HG03342 (cell line): ENCODE measurements at regions not wholly inside any gene's neighbourhood (a gene's known extent, or its start where the extent isn't known, plus 50 kb on each side); places are given as distances from the start of the nearest gene placed in this dataset.

Source experiments
- ATAC-seq: cut with Tn5 transposase; IDR thresholded peaks from one replicate; pipeline ENCODE4 v1.9.1; 2021; ENCODE audit warnings: mild to moderate bottlenecking, moderate library complexity; ENCODE audit not compliant: unreplicated experiment

DNA sequence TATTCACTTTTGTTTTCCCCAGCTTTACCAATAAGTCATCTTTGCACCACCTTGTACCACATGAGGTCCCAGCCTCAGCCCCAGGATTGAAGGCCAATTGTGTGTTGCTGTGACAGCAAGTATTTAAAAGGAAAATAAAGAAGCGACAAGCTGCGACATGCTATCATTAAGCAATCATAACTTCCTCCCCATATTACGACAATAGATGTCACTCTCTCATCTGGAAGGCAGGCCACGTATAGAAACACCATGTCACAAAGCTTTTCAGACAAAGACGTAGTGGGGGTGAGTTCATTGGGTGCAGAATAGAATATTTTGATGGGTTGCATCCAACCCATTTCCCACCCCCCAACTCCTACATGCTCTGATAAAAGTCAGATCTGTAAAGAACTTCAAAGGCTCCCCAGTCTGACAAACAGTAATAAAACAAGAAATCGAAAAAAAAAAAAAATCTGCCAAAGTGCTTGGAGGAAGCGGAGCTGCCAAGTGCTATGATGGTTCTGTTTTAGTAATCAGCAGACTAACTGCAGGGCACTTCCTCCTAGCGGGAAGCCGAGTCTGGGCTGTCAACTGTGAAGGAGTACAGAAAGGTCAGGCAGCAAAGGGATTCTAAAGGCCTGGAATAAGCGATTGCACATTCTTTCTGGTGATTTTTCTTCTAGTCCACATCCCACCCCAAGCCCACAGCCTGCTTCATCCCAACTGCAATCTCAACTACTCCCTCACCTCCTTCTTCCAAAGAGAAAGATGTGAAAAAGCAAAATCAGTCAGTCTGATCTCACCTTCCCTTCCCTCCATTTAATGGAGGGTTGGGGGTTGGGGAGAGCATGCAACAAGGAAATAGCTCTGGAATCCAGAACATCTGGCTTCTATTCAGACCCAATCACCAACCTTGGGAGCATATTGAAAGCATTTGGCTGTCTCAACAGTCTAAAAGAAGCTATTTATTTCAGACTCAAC, 131.4 kb upstream of the UBASH3B start:
- no peak for ATAC-seq

DNA sequence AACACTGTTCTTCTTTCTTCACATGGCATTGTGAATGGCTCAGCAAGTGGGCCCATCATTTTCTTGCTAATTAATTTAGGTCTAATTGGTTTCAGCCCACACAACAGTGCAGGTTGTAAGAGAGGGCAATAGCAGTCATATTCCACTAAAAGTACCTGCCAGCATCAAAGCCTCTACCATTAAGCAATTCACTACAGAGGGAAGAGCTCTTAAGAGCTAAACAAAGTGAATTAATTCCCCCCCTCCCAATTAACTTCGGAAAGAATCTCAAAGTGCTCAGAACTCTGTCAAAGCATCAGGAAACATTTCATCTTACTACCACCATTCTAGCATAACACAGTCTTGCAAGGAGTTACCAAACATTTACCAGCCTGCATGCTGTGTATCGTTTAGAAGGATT, 133.9 kb upstream of the UBASH3B start:
- ATAC-seq: no peak

DNA sequence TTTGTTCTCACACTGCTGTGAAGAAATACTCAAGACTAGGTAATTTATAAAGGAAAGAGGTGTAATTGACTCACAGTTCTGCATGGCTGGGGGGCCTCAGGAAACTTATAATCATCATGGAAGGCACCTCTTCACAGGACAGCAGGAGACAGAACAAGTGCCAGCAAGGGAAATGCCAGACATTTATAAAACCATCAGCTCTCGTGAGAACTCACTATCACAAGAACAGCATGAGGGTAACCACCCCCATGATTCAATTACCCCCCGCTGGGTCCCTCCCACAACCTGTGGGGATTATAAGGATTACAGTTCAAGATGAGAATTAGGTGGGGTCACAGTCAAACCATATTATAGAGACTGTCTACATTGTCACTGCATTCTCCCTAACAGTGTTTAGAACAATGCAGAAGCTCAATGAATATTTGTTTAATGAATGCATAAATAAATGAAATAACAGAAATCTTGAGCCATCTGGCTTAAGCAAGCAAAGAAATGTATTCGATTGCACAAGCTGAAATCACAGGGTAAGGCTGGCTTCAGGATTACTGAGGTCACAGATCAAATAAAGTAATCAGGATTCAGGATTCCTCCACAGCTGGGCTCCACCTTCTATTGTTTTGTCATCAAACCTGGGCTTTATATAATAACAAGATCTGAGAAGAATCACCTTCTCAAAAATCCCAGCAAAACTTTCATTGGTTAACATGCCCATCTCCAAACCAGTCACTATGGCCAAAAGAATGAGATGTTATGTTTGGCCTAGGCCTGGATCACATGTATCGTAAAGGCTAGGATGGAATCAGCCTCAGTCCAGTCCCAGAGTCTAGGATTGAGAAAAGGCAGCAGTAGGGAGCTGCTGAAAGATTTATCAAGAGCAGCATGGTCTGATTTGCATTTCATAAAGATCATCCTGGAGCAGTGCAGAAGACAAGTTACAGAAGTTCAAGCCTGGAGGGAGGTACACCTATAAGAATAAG, 137.8 kb upstream of the UBASH3B start:
- ATAC-seq: no peak

DNA sequence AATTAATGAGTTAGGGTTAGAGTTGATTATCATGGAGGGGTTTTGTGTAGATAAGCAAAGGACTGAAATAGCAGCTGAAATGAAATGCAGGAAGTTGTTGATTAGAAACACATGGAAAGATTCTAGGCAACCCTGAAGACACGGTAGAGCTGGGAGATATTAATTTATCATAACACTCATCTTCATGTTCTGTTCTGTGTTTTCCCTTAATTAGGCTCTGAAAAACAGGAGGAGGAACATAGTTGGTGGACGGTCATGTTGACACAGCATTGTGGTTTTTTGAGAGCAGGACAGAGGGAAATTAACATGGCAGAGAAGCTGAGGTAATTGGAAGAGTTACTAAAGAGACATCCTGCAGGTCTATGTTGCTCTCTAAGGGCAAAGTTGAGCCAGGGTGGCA, 138.8 kb upstream of the UBASH3B start:
- no peak for ATAC-seq

DNA sequence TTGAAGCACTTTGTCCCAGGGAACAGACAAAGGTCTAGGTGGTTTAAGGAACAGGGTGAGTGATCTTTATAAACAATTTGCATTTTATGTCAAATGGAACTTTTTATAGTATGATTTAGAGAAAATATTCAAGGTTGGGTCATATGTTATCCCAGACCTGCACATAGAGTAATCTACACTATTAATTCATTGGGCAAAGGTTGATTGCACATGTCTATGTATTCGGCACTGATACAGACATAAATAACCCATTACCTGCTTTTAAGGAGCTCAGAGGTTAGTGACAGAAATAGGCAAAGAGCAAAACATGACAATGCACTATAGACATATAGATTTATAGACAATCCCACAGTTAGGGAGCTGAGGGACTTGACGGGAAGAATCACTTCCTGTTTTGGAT, 141.5 kb upstream of the UBASH3B start:
- ATAC-seq: no peak

DNA sequence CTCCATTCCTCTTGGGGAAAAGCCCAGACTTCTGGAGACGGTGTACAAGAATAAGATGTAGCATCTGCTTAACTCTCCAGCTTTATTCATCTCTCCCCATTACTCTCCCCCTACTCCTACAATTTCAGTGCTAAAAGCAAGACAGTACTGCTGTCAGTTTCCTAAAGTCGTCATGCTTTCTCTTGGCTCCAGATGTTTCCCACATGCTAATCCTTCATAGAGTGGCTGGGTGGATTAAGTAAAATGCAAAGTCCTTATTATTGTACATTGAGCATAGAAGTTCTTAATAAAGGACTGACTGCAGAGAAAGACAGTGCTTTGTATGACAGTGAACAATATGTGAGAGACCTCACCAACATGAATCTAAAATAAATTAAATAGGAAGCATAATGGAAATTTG, 142.2 kb upstream of the UBASH3B start:
- no peak for ATAC-seq

DNA sequence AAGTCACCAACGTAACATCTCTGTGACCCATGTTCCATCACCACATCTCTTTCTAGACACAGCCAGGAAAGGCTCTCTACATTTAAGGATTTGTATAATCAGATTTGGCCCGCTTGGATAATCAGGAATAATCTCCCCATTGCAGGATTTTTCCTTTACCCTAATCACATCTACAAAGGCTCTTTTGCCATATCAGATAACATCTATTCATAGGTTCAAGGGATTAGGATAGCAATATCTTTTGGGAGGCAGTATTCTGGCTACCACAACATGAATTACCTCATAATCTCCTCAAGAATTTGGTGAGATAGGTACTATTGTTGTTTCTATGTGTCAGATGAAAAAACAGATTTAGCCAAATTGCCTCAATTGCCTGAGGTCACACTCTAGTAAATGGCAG, 142.8 kb upstream of the UBASH3B start:
- no peak for ATAC-seq

DNA sequence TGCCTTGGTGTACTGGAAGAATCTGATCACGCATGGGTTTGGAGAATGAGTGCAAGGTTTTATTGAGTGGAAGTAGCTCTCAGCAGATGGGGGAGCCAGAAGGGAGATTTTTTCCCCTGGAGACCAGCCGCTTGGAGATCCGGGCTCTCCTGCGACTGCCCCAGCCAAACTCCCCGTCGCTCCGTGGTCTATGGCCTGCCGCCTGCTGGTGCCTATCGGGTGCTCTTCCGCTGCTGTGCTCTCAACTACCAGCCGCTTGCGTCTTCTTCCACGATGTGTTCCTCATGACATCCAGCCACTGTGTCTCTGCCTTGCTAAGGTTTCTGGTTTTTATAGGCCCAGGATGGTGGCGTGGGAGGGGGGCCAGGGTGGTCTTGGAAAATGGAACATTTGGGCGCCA, 145.6 kb upstream of the UBASH3B start:
- no peak for ATAC-seq

DNA sequence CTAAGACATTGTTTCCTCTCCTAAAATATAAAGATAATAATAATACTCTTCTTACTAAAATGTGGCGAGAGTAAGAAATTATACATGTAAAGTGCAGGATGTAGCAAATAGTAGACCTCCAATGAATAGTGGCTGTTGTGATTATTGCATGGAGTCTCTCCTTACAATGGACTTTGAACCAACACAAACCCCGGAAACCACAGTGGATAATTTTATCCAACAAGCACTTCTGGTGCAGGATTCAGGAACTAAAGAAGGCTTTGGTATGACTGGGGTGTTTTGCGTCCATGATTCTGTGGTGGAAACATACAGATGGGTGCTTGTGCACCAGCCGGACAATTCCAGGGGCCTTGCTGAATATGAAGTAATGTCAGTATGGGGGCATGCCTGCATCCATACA, 146.4 kb upstream of the UBASH3B start:
- ATAC-seq: no peak

DNA sequence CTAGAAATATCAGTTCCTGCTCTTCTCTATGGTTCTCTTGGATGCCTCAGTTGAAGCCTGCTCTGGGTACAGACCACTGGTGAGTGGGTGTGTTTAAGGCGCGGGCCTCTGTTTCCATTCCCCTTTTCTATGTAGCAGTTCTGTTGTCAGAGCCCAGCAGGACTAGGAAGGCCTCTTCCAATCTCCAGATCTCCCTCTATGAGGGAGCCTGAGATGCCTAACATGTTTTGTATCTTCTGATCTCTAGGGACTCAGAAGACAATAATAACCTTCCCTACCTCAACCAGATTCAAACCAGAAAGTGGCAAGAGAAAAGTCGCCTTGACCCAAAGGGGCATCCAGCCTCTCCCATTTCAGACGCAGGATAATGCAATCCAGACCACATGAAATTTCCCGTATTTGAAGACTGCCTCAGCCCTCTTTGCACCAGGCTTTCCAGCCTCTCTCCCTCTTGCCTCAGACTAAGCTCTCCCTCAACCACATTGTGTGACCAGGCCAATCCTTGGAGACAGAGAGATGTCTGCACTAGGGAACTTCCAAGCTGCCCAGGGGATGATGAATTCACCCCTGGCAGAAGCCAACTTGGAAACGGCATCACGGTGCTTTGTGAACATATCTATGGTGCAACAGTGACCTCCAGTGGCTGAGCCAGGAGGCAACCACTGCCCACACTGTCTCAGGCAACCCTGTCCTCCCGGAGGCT, 150.1 kb upstream of the UBASH3B start:
- peak; percentile 86 for ATAC-seq

DNA sequence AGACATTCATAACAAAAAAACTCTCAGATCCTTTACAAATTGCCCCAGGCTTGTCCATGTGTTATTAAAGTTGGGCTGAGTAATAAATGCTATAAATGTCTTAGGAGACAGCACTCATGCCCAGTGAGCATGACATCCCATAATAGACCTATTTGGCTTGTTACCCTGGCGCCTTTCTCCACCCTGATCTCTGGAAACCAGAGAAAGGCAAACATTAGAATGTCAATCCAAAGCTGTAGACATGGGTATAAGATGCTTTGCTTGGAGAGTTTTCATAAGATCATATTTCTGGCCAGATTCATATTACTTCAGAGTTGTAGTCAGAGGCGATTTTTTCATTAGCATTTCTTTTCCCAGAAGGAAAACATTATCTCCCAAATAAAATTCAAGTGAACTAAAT, 161.3 kb upstream of the UBASH3B start:
- no peak for ATAC-seq

DNA sequence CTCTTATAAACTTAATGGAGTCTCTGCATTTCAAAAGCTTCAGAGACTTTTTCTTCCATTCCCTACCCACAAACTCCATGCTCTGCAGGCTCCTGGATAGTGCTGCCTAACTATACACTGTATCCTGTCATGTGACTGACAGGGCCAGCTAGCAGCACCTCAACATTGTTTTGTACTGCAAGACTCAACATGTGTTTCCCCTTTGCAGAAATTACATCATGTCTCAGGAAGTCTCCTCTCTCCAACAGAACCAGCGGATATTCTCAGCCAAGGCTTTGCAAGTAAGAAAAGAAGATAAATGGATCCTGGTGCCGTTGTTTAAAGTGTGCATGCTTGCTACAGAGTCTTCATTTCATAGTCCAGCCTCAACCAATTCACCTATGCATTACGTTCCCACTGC, 164.0 kb upstream of the UBASH3B start:
- ATAC-seq: no peak

DNA sequence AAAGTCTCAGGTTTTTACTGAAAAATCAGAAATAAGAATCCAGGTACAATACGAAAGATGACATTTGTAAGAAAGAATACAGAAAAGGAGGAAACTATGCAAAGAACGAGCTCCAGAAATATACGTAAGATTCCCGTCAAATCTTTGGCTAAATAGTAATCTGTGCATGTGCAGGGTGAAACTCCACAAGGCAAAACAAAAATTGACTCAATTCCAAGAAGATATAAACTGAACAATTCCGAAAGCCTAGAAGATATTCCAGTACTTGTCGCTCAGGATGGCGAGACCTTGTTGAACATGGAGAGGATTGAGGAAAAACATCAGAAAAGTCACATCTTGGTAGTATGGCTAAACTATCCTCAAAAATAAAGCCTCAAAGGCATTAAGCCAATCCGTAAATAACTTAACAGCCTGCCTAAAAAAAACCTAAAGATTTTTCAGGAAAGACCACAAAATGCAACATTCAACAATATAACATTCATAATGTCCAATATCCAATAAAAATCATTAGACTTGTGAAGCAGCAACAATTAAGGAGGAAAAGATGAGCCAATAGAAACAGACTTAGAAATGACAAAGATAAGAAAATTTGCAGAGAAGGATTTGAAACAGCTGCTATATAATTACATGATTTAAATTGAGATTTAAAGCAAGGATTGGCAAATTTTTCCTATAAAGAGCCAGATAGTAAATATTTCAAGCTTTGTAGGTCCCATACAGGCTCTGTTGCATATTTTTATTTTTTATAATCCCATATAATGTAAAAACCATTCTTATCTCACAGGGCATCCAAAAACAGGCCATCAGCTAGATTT, 166.4 kb upstream of the UBASH3B start:
- ATAC-seq: no peak

DNA sequence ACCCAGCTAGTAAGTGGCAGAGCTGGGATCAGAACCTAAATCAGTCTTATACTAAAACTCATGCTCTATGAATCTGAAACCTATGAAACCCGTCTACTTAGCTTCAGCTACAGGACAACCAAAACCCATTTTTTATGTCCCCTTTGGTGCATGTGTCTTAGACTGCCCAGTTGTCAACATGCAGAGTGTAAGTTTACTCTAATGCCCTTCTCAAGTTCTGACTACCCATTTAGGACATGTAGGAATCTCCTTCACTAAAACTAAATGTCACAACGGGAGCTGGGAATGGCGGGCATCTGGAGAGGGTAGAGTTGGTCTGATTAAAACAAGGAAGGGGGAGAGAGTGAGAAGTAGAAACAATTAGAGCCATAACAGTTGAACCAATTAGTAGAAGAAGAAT, 167.9 kb upstream of the UBASH3B start:
- no peak for ATAC-seq

DNA sequence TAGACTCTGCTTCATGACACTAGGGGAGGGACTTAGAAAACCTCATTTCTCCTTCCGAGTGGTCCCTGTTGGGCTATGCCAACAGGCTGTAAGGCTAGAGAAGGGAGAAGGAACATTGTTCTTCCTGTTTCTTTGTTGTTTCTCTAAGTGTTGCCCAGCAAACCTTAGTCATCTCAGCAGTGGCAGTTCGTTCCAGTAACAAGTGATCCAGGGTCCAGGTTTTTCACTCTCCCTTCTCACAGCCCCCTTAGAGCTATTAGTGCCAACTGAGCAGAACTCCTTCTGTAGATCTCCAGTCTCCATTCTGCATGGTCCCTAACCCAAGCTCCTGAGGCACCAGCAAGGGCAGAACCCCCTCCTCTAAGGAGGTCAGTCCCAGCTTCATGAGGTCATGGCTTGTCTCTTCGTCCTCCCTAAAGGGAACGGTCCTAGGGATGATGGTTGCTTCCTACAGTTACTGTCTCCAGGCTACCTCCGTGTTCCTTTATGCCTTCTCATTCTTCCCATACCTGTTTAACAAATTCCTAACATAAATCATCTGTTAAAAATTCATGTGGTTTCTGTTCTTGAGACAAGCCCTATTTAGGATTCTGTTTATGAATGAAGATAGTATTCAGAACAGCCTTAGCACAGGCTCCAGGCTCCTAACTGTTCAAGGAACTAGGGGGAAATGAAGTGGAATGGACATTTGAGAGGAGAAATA, 168.6 kb upstream of the UBASH3B start:
- no peak for ATAC-seq

DNA sequence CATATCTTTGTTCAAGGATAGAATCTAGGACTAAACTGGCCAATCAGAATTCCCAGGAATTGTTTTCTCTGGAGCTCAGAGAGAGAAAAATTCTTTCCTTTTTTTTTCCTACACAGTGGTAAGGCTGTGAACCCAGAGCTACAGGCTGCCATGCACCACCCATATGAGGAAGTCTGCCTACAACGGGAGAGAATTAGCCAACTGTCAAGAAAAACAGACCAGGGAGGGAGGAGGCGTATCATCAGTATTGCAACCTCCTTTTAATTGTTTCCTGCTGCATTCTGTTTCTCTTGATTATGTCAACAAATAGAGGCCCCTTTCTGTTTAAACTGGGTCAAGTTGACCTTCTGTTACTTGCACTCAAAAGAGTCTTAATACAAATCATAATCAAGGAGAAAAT, 176.5 kb upstream of the UBASH3B start:
- no peak for ATAC-seq

DNA sequence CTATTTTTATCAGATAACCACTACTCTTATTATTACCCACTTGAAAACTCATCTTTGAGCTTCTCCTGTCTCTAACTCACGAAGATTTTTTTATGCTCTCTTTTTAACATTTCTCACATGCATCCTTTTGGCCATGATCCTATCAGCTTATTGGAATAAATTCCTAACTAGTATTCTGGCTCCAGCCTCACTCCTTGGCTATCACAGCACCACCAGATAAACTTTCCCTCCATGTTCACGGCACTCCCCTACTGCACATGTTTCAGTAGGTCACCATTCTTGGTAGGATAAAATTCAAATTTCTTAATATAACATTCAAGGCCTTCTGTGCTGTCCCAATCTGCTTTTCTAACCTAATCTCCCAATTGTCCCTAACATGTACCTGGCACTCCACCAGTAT, 186.6 kb upstream of the UBASH3B start:
- ATAC-seq: no peak

DNA sequence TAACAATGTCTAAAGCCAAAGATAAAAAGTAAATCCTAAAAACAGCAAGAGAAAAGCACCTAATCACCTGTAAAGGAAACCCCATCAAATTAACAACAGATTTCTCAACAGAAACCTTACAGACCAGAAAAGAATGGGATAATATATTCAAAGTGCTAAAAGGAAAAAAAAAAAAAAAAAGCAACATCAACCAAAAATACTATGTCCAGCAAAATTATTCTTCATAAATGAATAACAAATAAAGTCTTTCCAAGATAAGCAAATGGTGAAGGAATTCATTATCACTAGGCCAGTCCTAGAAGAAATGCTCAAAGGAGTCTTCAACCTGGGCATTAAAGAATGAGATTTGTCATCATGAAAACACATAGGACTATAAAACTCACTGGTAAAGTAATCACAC, 192.0 kb upstream of the UBASH3B start:
- no peak for ATAC-seq

DNA sequence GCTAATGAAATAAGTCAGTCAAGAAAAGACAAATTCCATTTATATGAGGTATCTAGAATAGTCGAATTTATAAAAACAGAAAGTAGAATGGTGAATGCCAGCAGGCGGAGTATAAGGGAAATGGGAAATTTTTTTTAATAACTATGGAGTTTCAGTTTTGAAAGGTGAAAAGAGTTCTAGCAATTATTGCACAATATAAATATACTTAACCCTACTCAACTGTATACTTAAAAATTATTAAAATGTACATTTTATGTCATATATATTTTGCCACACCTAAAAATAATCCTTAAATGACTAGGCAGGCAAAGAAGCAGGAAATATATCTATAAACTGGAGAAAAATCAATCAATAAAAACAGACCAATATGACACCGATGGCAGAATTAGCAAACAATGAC, 196.5 kb upstream of the UBASH3B start:
- ATAC-seq: no peak

DNA sequence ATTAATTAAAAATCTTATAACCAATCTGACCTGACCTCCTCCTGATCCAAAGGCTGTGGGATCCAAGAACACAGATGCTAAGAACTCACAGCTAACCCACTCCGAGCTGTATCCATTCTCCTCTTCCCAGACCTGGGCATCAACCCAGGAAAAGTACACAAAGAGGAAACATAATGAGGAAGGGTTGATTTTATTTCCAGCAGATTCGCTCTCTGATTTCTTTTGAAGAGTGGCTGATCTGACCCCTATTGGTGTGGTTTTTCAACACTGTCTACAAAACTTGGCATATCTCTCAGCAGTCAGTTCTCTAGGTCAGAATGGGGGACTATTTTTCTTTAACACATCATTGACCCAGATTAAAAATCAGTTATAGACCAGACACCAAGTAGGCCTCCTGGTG, 201.9 kb upstream of the UBASH3B start:
- ATAC-seq: no peak
